HG02759 (cell line): ENCODE measurements at regions not wholly inside any gene's neighbourhood (a gene's known extent, or its start where the extent isn't known, plus 50 kb on each side); places are given as distances from the start of the nearest gene placed in this dataset.

Experiments used
- ATAC-seq: cut with Tn5 transposase; IDR thresholded peaks from one replicate; pipeline ENCODE4 v1.9.1; 2021; ENCODE audit warnings: mild to moderate bottlenecking, moderate library complexity; ENCODE audit not compliant: unreplicated experiment

- no peak for ATAC-seq
Observed at GRCh38 chr15:91471468-91471867, 371.4 kb downstream of the SV2B start.

DNA sequence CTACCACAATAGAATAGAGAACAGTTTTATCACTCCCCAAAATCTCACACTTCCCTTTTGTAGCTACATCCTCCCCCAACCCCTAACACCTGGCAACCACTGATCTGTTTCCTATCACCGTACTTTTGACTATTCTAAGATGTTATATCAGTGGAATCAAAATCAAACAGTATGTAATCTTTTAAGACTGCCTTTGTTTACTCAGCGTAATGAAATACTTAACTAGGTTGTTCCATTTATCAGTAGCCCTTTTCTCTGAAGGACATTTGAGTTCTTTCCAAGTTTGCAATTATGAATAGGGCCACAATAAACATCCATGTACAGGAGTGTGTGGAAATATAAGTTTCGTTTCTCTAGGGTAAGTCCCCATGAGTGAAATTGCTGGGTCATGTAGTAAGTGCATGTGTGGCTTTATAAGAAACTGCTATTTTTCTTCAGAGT lies 372.3 kb downstream of the SV2B start:
- no peak for ATAC-seq

DNA sequence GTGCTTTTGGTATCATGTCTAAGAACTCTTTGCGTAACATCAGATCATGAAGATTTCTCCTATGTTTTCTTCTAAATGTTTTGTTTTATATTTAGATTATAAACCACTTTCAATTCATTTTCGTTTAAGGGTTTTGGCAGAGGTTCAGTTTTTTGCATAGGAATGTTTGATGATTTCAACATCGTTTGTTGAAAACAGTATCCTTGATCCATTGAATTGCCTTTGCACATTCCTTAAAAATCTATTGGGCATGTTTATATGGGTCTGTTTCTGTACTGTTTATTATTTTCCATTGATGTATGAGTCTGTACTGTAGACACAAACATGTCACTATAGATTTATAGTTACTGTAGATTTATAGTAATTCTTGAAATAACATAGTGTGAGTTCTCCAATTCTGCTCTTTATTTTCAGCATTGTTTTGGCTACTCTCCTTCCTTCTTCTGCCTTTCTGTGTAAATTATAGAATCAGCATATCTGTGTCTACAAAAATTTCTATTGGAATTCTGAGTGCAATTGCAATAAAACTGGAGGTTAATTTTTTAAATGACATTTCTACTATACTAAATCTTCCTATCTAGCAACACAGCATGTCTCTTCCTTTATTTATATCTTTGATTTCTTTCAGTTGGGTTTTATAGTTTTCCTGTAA lies 374.0 kb downstream of the SV2B start:
- no peak for ATAC-seq

DNA sequence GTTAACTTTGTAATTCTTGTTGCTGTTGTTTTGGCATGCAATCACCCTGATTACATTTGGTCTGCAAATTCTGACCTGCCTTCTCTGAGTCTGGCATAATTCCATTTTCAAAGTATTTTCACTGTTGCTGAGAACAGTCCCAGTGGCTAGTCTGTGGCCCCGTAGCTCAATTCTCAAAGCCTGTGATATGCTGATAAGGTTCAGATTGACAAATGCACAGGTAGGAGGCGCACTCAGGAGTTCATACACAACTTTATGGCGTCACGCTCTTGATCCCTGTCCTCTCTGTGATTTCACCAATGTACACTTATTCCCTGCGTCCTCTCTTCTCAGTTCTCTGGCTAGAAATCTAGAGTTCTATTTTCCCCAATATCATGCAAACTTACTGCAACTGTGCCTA lies 376.6 kb upstream of the SLCO3A1 start:
- no peak for ATAC-seq

GRCh38 chr15:91478717-91479191 lies 374.8 kb upstream of the SLCO3A1 start:
- ATAC-seq, result no peak

- no peak for ATAC-seq
Observed at GRCh38 chr15:91480426-91480825, 373.1 kb upstream of the SLCO3A1 start.

GRCh38 chr15:91482799-91483198 lies 370.7 kb upstream of the SLCO3A1 start:
- ATAC-seq, result no peak

- no peak for ATAC-seq
Observed at GRCh38 chr15:91484141-91484540, 369.4 kb upstream of the SLCO3A1 start.

GRCh38 chr15:91488452-91488851 lies 365.1 kb upstream of the SLCO3A1 start:
- no peak for ATAC-seq

DNA sequence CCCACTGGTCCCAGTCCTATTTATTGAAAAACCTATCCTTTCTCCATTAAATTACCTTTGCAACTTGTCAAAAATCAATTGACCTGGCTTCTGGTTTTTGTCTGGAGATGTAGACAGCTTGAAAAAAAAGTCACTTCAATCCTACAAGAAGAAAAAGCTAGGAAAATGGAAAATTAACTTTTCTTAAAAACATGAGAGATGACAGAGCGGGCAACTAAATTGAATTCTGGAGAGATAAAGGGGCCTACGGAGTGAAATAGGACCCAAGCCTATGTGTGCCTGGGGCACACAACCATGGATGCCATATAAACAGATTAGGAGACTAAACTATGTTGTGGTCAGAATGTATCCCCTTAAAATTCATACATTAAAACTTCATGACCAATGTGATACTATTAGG lies 363.3 kb upstream of the SLCO3A1 start:
- no peak for ATAC-seq

- no peak for ATAC-seq
Observed at GRCh38 chr15:91491101-91491950, 362.2 kb upstream of the SLCO3A1 start.

- ATAC-seq, result no peak
Observed at GRCh38 chr15:91496754-91497691, 356.5 kb upstream of the SLCO3A1 start.

- ATAC-seq, result no peak
Observed at GRCh38 chr15:91498046-91498748, 355.3 kb upstream of the SLCO3A1 start.

- ATAC-seq, result no peak
Observed at GRCh38 chr15:91498749-91499062, 354.8 kb upstream of the SLCO3A1 start.

- no peak for ATAC-seq
Observed at GRCh38 chr15:91499774-91500383, 353.6 kb upstream of the SLCO3A1 start.

DNA sequence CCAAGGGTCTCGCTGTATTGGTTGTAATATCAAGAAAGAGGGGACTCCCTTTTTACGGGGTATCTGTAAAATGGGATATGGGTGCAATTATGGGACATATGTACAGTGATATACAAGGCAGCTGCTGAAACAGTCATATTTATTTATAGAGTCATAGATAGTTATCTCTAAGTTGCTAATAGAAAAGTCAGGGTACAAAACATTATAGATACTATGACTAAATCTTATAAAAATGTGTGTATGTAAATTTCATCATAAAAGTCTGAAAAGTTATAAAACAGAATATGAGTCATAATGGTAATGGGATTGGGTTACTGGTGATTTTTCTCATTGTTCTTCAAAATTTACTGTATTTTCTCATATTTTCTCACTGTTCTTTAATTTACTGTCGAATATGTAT lies 344.9 kb upstream of the SLCO3A1 start:
- ATAC-seq, result no peak

GRCh38 chr15:91514147-91514546 lies 339.4 kb upstream of the SLCO3A1 start:
- ATAC-seq, result no peak

DNA sequence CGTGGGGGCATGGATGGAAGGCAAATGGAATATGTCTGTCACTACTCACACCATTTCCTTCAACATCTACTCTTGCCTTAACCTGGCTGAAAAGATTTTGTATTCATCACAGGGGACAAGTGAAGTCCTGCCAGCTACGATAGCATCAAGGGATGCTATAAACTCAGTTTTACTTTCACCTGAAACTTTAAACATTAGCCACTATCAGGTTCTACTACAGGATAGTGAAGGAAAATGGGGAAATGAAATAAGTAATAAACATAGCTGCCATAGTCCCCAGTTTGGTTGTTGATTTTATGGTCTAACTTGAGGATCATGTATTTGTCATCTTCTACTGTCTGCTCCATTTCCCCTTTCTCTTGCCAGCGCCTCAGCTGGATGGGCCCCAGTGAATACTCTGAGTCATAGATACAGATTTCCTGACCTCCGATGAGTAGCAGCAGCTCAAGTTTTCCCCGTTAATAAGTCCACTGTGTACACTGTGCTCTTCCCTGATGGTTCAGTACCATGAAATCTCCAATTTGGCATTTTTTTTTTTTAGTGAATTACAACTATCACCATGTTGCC lies 338.2 kb upstream of the SLCO3A1 start:
- no peak for ATAC-seq

DNA sequence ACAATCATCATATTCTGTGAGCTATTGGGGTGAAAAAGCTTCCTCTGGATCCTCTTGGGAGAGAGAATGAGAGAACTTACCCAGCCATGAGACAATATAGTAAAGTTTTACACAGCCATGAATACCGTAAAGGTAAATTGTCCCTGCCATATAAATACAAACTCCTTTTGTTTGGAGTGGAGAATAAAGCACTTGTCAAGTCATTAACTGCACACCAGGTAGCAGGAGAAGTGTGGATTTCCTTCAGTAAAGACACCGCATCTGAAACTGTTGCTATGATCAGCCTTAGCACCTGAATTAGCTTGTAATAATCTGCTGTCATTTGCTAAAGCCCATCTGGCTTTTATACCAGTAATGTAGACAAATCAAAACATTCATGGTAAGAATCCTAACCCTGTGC lies 336.6 kb upstream of the SLCO3A1 start:
- ATAC-seq, result no peak
